Panc1 (cell line): ENCODE measurements at regions not wholly inside any gene's neighbourhood (a gene's known extent, or its start where the extent isn't known, plus 50 kb on each side); places are given as distances from the start of the nearest gene placed in this dataset.

Experiments used
- ATAC-seq: fragments of 200-7000 bp; cut with Tn5 transposase; 2 replicates; pipeline ENCODE4 v1.9.1; 2020; ENCODE audit warnings: mild to moderate bottlenecking, moderate library complexity
- BruUV-seq: library from RNA; stranded (reverse); fragments of 400-500 nt; replicated peaks from 2 replicates; lab custom pipeline; 2021; lab: Mats Ljungman, UMichigan
- CTCF ChIA-PET: fragments of 300-600 bp; sonication (Branson Sonifier 250); formaldehyde crosslinking; loops from one replicate; lab custom pipeline; 2022; ENCODE audit warnings: antibody characterized with exemption; lab: Charles Lee
- POLR2A ChIA-PET: fragments of 300-600 bp; sonication (Branson Sonifier 250); formaldehyde crosslinking; loops from one replicate; lab custom pipeline; 2022; ENCODE audit warnings: antibody characterized with exemption; lab: Charles Lee
- DNase-seq: peaks from one replicate; pipeline ENCODE4 v3.0.0-alpha.2; 2010; ENCODE audit warnings: low read depth, low spot score
- H3K27ac ChIP-seq: 2 replicates; pipeline ENCODE4 v1.5.1; 2011; ENCODE audit warnings: mild to moderate bottlenecking, low read length, inconsistent platforms
- H3K27me3 ChIP-seq: fragments of 200-500 bp; sonication (Bioruptor generic); 2 replicates; pipeline ENCODE4 v1.6.0; 2014; ENCODE audit warnings: low read length, inconsistent platforms; ENCODE audit not compliant: control insufficient read depth, insufficient read depth
- H3K36me3 ChIP-seq: fragments of 200-500 bp; sonication (Bioruptor generic); 2 replicates; pipeline ENCODE4 v1.5.1; 2014; ENCODE audit warnings: inconsistent platforms, mild to moderate bottlenecking, low read length, moderate library complexity; ENCODE audit not compliant: control insufficient read depth, insufficient read depth
- H3K4me1 ChIP-seq: 2 replicates; pipeline ENCODE4 v1.5.1; 2011; ENCODE audit warnings: inconsistent platforms, mild to moderate bottlenecking, low read length, moderate library complexity; ENCODE audit not compliant: control insufficient read depth, insufficient read depth
- H3K4me3 ChIP-seq, 2 experiments: 2 replicates each; pipeline ENCODE4 v1.5.1; 2011 to 2012; ENCODE audit warnings: low read depth in 2 of 2, low read length in 2 of 2, mild to moderate bottlenecking in 2 of 2, inconsistent platforms in 1 of 2, moderate library complexity in 1 of 2
- H3K9me3 ChIP-seq: fragments of 200-500 bp; sonication (Bioruptor generic); 2 replicates; pipeline ENCODE4 v1.5.1; 2014; ENCODE audit warnings: low read depth, mild to moderate bottlenecking, inconsistent platforms, low read length, moderate library complexity; ENCODE audit not compliant: control insufficient read depth, insufficient read depth
- POLR2AphosphoS5 ChIP-seq: IDR thresholded peaks from 2 replicates; pipeline ENCODE4 v1.6.1; 2012; ENCODE audit warnings: mild to moderate bottlenecking, low read depth, low read length, moderate library complexity
- SIN3A ChIP-seq: IDR thresholded peaks from 2 replicates; pipeline ENCODE4 v1.6.1; 2012; ENCODE audit warnings: low read depth, mild to moderate bottlenecking, low read length, moderate library complexity, borderline replicate concordance; ENCODE audit not compliant: insufficient read depth
- TCF7L2 ChIP-seq: IDR thresholded peaks from 2 replicates; pipeline ENCODE4 v1.6.1; 2011; ENCODE audit warnings: mild to moderate bottlenecking, low read depth, low read length, inconsistent platforms
- in situ Hi-C: cut with HindIII; loops from 2 replicates; pipeline ENCODE4 v1.10.0; 2016; ENCODE audit warnings: low sequenced_read_pairs, low pct_unique_long_range_greater_than_20kb
- intact Hi-C: fragments of 100-400 bp; cut with micrococcal nuclease; formaldehyde crosslinking; loops from one replicate; pipeline ENCODE4 v1.10.0; 2022; ENCODE audit not compliant: unreplicated experiment
- TF ChIP-seq, protein P1 (sequence below): fragments of 450-650 bp; IDR thresholded peaks from 2 replicates; pipeline ENCODE4 v1.5.1; 2017; ENCODE audit warnings: mild to moderate bottlenecking
- TF ChIP-seq, protein P2 (sequence below), 2 experiments: IDR thresholded peaks; 2 replicates each; pipeline ENCODE4 v1.6.1; 2011 to 2012; ENCODE audit warnings: low read depth in 2 of 2, control low read depth in 1 of 2, low read length in 1 of 2, mild to moderate bottlenecking in 1 of 2, moderate library complexity in 1 of 2; ENCODE audit not compliant: insufficient read depth in 1 of 2

DNA sequence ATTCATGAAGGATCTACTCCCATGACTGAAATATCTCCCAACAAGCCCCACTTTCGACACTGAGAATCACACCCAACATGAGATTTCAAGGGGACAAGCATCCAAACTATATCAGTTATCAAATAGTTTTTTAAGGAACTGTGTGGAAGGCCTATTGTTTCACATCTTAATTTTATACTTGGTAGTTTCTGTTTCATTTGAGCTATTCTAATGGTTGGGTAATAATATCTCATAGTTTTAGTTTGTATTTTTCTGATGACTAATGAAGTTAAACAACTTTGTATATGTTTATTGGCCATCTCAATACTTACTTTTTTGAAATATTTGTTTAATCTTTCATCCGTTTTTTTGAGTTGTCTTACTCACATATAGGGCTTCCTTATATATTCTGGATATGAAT lies 135.0 kb downstream of the SCG2 start:
- H3K4me1 ChIP-seq, result no peaks in the 10 kb centered on the region
- ChIA-PET CTCF (no interaction called here), POLR2A (no interaction called here)
- H3K4me3 ChIP-seq, result no peak overlapping the region
- in situ Hi-C loops, result no loop called here
- DNase-seq (no peak), ATAC-seq (no peak)
- no peak for TF ChIP-seq TCF7L2
- TF ChIP-seq POLR2AphosphoS5, result no peak
- TF ChIP-seq SIN3A, result no peak
- TF ChIP-seq, protein P1, sequence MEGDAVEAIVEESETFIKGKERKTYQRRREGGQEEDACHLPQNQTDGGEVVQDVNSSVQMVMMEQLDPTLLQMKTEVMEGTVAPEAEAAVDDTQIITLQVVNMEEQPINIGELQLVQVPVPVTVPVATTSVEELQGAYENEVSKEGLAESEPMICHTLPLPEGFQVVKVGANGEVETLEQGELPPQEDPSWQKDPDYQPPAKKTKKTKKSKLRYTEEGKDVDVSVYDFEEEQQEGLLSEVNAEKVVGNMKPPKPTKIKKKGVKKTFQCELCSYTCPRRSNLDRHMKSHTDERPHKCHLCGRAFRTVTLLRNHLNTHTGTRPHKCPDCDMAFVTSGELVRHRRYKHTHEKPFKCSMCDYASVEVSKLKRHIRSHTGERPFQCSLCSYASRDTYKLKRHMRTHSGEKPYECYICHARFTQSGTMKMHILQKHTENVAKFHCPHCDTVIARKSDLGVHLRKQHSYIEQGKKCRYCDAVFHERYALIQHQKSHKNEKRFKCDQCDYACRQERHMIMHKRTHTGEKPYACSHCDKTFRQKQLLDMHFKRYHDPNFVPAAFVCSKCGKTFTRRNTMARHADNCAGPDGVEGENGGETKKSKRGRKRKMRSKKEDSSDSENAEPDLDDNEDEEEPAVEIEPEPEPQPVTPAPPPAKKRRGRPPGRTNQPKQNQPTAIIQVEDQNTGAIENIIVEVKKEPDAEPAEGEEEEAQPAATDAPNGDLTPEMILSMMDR, result no peak
- TF ChIP-seq, protein P2, sequence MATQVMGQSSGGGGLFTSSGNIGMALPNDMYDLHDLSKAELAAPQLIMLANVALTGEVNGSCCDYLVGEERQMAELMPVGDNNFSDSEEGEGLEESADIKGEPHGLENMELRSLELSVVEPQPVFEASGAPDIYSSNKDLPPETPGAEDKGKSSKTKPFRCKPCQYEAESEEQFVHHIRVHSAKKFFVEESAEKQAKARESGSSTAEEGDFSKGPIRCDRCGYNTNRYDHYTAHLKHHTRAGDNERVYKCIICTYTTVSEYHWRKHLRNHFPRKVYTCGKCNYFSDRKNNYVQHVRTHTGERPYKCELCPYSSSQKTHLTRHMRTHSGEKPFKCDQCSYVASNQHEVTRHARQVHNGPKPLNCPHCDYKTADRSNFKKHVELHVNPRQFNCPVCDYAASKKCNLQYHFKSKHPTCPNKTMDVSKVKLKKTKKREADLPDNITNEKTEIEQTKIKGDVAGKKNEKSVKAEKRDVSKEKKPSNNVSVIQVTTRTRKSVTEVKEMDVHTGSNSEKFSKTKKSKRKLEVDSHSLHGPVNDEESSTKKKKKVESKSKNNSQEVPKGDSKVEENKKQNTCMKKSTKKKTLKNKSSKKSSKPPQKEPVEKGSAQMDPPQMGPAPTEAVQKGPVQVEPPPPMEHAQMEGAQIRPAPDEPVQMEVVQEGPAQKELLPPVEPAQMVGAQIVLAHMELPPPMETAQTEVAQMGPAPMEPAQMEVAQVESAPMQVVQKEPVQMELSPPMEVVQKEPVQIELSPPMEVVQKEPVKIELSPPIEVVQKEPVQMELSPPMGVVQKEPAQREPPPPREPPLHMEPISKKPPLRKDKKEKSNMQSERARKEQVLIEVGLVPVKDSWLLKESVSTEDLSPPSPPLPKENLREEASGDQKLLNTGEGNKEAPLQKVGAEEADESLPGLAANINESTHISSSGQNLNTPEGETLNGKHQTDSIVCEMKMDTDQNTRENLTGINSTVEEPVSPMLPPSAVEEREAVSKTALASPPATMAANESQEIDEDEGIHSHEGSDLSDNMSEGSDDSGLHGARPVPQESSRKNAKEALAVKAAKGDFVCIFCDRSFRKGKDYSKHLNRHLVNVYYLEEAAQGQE (IDR thresholded peaks at IDR 0.05; ENCODE audit: insufficient read depth in 1 of 2, low read depth in 2 of 2, low read length in 1 of 2), result no peak
- H3K27ac ChIP-seq, result no peak overlapping the region
- BruUV-seq, result no TSS peak
- H3K27me3 ChIP-seq, result no peaks in the 10 kb centered on the region
- intact Hi-C loops, result no loop called here
- peaks cover 6% of the 10 kb centered on the region; the same call in 1 of the 2 replicates for H3K9me3 ChIP-seq
- H3K36me3 ChIP-seq, result no peaks in the 10 kb centered on the region

DNA sequence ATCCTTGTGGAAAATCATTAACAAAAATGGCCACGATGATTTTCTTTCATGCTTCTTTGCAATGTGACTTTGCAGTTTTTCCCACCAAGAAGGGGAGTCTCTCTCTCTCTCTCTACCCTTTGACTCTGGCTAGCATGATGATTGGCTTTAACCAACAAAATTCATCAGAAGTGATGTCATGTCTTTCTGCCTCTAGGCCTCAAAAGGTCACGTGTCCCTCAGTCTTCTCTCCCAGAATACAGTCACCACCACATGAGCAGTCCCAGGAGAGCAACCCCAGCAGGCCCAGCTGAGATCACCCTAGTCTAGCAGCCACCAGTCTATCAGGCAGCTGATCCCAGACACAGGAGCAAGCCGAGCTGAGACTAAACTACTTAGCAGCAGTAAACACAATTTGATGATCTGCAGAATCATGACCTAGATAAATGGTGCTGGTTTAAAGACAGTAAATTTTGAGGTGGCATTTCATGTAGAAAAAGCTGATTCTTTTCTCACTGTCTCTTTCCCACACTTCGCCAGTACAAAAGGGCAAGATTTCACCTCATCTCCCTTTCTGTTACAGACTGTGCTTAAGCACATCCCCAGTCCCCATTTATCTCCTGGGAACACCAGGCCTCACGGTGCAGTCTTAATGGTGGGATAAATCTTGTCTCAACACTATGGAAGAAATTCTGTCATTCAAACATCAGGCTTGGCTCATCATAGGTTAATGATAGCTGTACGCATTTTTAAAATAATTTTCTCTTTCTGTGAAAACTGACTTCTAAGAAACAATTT lies 132.7 kb downstream of the SCG2 start:
- BruUV-seq, result no TSS peak
- in situ Hi-C loops, result no loop called here
- H3K9me3 ChIP-seq, result no peaks in the 10 kb centered on the region
- intact Hi-C loops, result no loop called here
- ATAC-seq (no peak), DNase-seq (no peak)
- H3K4me1 ChIP-seq, result no peaks in the 10 kb centered on the region
- no peak overlapping the region for H3K4me3 ChIP-seq
- no peak for TF ChIP-seq SIN3A
- no peaks in the 10 kb centered on the region for H3K27me3 ChIP-seq
- no peak overlapping the region for H3K27ac ChIP-seq
- POLR2A ChIA-PET, result no interaction called here
- CTCF ChIA-PET, result no interaction called here
- H3K36me3 ChIP-seq, result no peaks in the 10 kb centered on the region

DNA sequence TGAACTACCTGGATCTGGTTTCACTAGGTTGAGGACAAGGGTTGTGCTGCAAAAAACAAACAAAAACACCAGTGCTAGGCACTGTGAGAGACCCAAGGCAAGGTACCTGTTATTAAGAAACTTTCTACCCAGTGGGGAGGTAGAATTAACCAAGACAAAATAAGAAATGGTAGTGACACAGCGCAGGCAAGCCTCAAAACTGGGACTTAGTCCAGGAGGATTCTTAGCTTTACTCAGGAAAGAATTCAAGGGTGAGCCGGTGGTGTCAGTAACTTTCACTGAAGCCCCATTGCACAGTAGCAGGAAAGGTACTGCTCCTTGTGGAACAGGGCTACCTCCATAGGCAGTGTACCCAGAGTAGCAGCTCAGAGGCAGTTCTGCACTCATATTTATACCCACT lies 131.6 kb downstream of the SCG2 start:
- no TSS peak for BruUV-seq
- H3K9me3 ChIP-seq, result no peaks in the 10 kb centered on the region
- H3K36me3 ChIP-seq, result no peaks in the 10 kb centered on the region
- in situ Hi-C loops, result no loop called here
- no peaks in the 10 kb centered on the region for H3K27me3 ChIP-seq
- intact Hi-C loops, result no loop called here
- ChIA-PET CTCF (no interaction called here), POLR2A (no interaction called here)
- no peak overlapping the region for H3K27ac ChIP-seq
- DNase-seq, result no peak
- TF ChIP-seq POLR2AphosphoS5, result no peak
- TF ChIP-seq TCF7L2, result no peak
- TF ChIP-seq, protein P1, result no peak
- TF ChIP-seq, protein P2 (IDR thresholded peaks at IDR 0.05; ENCODE audit: insufficient read depth in 1 of 2, low read depth in 2 of 2, low read length in 1 of 2), result no peak
- no peak for TF ChIP-seq SIN3A
- no peak overlapping the region for H3K4me3 ChIP-seq
- no peaks in the 10 kb centered on the region for H3K4me1 ChIP-seq
- no peak for ATAC-seq
